ENCODE measurements at regions not wholly inside any gene's neighbourhood (a gene's known extent, or its start where the extent isn't known, plus 50 kb on each side); places are given as distances from the start of the nearest gene placed in this dataset.
"Not testable (repeated sequence)": the region's sequence is repeated elsewhere in the genome, so short reads cannot be mapped to it uniquely, and the experiment has no call there.

GRCh38 chr2:228589115-228589514, 407.6 kb upstream of the SPHKAP start:
- H3K27ac ChIP-seq, result no peak overlapping the region
- TF ChIP-seq ZFX (IDR thresholded peaks at IDR 0.05) (no peak), CTCF (conservative IDR thresholded peaks at IDR 0.05) (no peak)

- no peak overlapping the region for H3K27ac ChIP-seq
- no peak for TF ChIP-seq ZFX (IDR thresholded peaks at IDR 0.05)
- TF ChIP-seq CTCF (conservative IDR thresholded peaks at IDR 0.05), result no peak
Observed at GRCh38 chr2:228581731-228582130, 400.2 kb upstream of the SPHKAP start.

DNA sequence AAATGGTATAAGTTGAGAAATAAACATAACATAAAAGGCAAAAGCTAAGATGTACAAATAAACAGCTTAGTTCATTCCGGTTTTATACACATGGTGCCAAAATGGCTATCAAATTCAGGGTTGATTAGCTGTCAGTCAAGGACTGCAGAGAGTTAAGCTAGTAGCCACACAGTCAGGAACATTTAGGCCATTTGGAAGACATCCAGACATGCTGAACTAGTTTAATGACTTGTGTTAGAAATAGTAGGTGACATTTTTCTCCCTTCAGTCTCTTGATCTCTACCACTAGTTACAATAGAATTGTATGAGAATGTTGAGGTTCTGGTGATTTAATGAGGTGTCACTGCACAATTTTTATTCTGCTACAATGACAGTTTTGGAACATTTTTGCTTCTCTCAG, 394.4 kb upstream of the SPHKAP start:
- TF ChIP-seq CTCF (conservative IDR thresholded peaks at IDR 0.05) (no peak), ZFX (IDR thresholded peaks at IDR 0.05) (no peak)
- H3K27ac ChIP-seq, result no peak overlapping the region

DNA sequence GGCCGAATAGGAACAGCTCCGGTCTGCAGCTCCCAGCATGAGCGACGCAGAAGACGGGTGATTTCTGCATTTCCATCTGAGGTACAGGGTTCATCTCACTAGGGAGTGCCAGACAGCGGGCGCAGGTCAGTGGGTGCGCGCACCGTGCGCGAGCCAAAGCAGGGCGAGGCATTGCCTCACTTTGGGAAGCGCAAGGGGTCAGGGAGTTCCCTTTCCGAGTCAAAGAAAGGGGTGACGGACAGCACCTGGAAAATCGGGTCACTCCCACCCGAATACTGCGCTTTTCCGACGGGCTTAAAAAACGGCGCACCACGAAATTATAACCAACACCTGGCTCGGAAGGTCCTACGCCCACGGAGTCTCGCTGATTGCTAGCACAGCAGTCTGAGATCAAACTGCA, 386.8 kb upstream of the SPHKAP start:
- H3K27ac ChIP-seq, result not testable (repeated sequence)

- TF ChIP-seq ZFX (IDR thresholded peaks at IDR 0.05), result no peak
- TF ChIP-seq CTCF (conservative IDR thresholded peaks at IDR 0.05), result no peak
Observed at GRCh38 chr2:228561816-228562215, 380.3 kb upstream of the SPHKAP start.

DNA sequence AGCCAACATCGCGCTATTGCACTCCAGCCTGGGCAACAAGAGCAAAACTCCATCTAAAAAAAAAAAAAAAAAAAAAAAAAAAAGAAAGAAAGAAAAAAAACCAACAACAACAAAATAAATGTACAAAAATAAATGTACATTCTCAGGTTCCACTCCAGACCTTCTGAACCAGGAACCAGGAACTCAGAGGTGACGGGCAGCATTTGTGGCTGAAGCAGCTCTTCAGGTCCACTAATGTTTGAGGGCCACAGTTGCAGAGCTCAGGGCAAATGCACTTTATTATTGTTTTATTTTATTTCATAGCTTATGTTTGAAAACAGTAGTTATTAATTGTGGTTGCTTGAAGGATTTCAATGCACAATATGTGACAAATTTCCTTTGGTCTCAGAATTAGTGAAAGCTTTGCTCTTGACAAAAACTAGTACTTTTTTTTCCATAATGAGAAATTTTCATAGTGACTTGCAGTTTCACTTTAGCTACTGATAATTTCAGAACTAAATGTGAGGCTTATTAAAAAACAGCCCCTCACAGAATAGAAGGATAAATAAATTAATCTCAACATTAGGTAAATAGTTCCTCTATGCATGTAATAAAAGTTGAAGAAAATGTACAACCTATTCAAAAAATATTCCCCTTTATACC, 378.4 kb upstream of the SPHKAP start:
- TF ChIP-seq CTCF (conservative IDR thresholded peaks at IDR 0.05) (no peak), ZFX (IDR thresholded peaks at IDR 0.05) (no peak)
- H3K27ac ChIP-seq, result no peak overlapping the region

More at GRCh38 chr2:228561816-228562215, 380.3 kb upstream of the SPHKAP start:
- no peak overlapping the region for H3K27ac ChIP-seq

GRCh38 chr2:228556717-228557116, 375.2 kb upstream of the SPHKAP start:
- no peak overlapping the region for H3K27ac ChIP-seq
- TF ChIP-seq CTCF (conservative IDR thresholded peaks at IDR 0.05), result no peak

GRCh38 chr2:228549441-228550007, 368.0 kb upstream of the SPHKAP start:
- H3K27ac ChIP-seq, result no peak overlapping the region
- no peak for TF ChIP-seq ZFX (IDR thresholded peaks at IDR 0.05)
- TF ChIP-seq CTCF (conservative IDR thresholded peaks at IDR 0.05), result no peak

Data from C4-2B (cell line).